Activated naive CD4-positive, alpha-beta T cell treated with anti-CD3 and anti-CD28 coated beads for 36 hours (primary cell): ENCODE measurements at regions not wholly inside any gene's neighbourhood (a gene's known extent, or its start where the extent isn't known, plus 50 kb on each side); places are given as distances from the start of the nearest gene placed in this dataset.

Experiments
- CTCF ChIA-PET: fragments of 350-600 bp; sonication (Branson Sonifier 250); formaldehyde crosslinking; loops from one replicate; lab custom pipeline; 2021; ENCODE audit warnings: antibody characterized with exemption; lab: Charles Lee
- DNase-seq: peaks from one replicate; pipeline ENCODE4 v3.0.0-alpha.2; 2020
- H3K27ac Mint-ChIP-seq: one replicate; pipeline ENCODE4 v1.8.0; 2021; ENCODE audit warnings: mild to moderate bottlenecking, mixed read lengths
- H3K27me3 Mint-ChIP-seq: one replicate; pipeline ENCODE4 v1.8.0; 2021; ENCODE audit warnings: low read depth, mixed read lengths
- H3K36me3 Mint-ChIP-seq: one replicate; pipeline ENCODE4 v1.8.0; 2021; ENCODE audit warnings: low read depth, mixed read lengths
- H3K4me1 Mint-ChIP-seq: one replicate; pipeline ENCODE4 v1.8.0; 2021; ENCODE audit warnings: low read depth, mixed read lengths
- H3K4me3 Mint-ChIP-seq: one replicate; pipeline ENCODE4 v1.8.0; 2021; ENCODE audit warnings: mild to moderate bottlenecking, moderate library complexity, mixed read lengths
- H3K9me3 Mint-ChIP-seq: one replicate; pipeline ENCODE4 v1.8.0; 2021; ENCODE audit warnings: mixed read lengths
- intact Hi-C: fragments of 100-400 bp; cut with micrococcal nuclease; formaldehyde crosslinking; loops from one replicate; pipeline ENCODE4 v1.15.1; 2023

DNA sequence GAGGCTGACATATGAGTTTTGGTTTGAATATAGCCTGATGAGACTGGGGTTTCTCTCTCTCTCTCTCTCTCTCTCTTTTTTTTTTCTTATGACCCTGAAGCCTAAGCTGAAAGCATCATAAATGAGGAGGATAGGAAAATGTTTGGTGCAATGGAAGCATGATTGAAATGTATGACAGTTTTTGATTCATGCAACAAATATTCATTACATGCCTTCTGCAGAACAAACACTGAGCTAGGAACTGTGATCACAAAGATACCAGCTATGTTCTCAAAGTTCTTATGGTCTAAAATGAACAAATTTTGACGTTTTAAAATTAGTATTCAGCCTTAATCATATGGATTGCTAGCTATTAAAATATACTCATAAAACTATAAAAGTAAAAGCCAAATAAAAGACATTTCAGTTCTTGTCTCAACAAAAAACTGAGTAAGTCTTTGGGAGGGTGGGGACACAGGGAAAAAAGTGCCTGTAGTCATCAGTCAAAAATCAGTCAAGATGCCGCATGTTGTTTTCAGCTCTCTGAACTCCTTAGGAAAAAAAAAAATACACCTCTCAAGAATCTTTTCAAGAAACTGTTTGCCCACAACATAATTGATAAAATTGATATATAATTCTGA is 57.2 kb downstream of the NKX6-1 start:
- CTCF ChIA-PET: no interaction called here
- DNase-seq: no peak
- H3K27ac Mint-ChIP-seq: no peak overlapping the region
- no peaks in the 10 kb centered on the region for H3K4me1 Mint-ChIP-seq
- H3K9me3 Mint-ChIP-seq: no peaks in the 10 kb centered on the region
- no peak overlapping the region for H3K4me3 Mint-ChIP-seq
- intact Hi-C loops: no loop called here
- H3K36me3 Mint-ChIP-seq: no peaks in the 10 kb centered on the region
- H3K27me3 Mint-ChIP-seq: peaks cover 6% of the 10 kb centered on the region

GRCh38 chr4:84439996-84440395 is 59.1 kb downstream of the NKX6-1 start:
- CTCF ChIA-PET: no interaction called here
- H3K27ac Mint-ChIP-seq: no peak overlapping the region
- H3K27me3 Mint-ChIP-seq: peaks cover 5% of the 10 kb centered on the region
- no peaks in the 10 kb centered on the region for H3K4me1 Mint-ChIP-seq
- no peak overlapping the region for H3K4me3 Mint-ChIP-seq
- H3K9me3 Mint-ChIP-seq: no peaks in the 10 kb centered on the region
- no peak for DNase-seq
- intact Hi-C loops: no loop called here
- no peaks in the 10 kb centered on the region for H3K36me3 Mint-ChIP-seq

DNA sequence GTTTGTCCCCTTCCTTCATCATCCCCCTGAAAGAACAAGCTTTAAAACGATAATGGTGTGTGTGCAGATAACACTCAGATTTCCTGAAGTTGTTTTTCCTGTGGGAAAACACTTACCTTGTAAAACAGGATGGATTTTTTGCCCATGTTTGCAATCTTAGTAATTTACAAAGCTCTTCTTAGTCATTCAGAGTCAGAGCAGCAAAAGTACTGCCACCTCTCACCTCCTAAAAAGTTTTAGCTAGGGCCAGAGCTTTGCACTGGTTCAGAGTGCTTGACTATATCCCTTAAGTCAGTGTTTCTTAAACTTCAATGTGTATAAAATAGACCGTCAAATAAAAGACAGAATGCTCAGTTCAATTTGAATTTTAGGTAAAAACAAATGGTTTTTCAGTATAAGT is 62.3 kb downstream of the NKX6-1 start:
- H3K27ac Mint-ChIP-seq: no peak overlapping the region
- intact Hi-C loops: no loop called here
- no peaks in the 10 kb centered on the region for H3K36me3 Mint-ChIP-seq
- H3K4me3 Mint-ChIP-seq: no peak overlapping the region
- H3K4me1 Mint-ChIP-seq: no peaks in the 10 kb centered on the region
- CTCF ChIA-PET: no interaction called here
- DNase-seq: no peak
- no peaks in the 10 kb centered on the region for H3K9me3 Mint-ChIP-seq
- H3K27me3 Mint-ChIP-seq: peaks cover 5% of the 10 kb centered on the region

DNA sequence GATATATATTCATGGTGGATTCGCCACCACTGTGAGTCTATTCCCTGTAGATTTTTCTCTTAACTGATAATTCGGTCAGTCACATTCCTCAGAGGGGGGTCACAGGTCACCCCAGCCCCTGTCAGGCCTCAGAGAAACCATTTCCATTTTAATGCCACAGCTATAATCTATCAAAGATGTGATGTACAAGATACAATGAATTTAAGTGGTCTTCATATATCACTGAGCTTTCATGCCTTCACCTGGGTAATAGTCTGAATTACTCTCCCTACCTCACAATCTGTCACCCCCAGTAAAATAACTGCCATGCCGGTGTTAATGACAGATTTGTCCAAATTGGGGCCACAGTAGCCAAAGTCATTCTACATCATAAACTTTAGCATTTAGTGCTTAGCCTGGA is 64.7 kb downstream of the NKX6-1 start:
- no peak overlapping the region for H3K4me3 Mint-ChIP-seq
- peaks cover 3% of the 10 kb centered on the region for H3K27me3 Mint-ChIP-seq
- no peaks in the 10 kb centered on the region for H3K36me3 Mint-ChIP-seq
- intact Hi-C loops: no loop called here
- H3K4me1 Mint-ChIP-seq: no peaks in the 10 kb centered on the region
- DNase-seq: no peak
- no peaks in the 10 kb centered on the region for H3K9me3 Mint-ChIP-seq
- no peak overlapping the region for H3K27ac Mint-ChIP-seq
- CTCF ChIA-PET: no interaction called here

DNA sequence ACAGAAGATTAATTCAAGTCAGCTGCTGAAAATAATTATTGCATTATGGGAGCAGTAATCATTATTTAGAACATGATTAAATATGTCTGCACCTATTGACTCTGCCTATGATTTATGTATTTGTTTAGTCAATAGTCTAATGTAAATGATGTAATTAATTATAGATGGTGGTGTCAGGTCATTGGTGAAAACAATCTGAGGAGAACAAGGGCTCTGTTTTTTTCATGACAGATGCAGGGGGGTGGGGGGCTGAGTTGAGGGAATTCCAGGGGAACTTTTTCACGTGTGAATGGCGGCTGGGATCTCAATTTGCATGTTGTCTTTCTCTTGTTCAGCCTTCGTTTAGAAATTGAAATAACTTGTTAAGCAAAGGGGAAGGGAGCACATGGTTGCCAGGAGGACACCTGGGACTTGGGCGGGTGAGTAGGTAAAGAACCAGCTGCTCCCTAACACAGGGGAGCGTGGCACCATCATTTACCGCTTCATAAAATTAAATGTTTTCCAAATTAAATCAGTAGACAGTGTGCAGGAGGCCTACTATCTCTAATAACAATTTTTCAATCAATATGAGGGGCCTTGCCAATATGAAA is 65.4 kb downstream of the NKX6-1 start:
- CTCF ChIA-PET: interaction anchor here (0.6 kb wide), 1 partner anchor 8 kb away, joined by 11 read pairs; no protein-coding TSS in a partner anchor
- Mint-ChIP-seq H3K36me3 (no peaks in the 10 kb centered on the region), H3K4me3 (no peak overlapping the region), H3K27me3 (peaks cover 3% of the 10 kb centered on the region), H3K4me1 (no peaks in the 10 kb centered on the region), H3K9me3 (no peaks in the 10 kb centered on the region), H3K27ac (no peak overlapping the region)
- no peak for DNase-seq
- intact Hi-C loops: no loop called here

DNA sequence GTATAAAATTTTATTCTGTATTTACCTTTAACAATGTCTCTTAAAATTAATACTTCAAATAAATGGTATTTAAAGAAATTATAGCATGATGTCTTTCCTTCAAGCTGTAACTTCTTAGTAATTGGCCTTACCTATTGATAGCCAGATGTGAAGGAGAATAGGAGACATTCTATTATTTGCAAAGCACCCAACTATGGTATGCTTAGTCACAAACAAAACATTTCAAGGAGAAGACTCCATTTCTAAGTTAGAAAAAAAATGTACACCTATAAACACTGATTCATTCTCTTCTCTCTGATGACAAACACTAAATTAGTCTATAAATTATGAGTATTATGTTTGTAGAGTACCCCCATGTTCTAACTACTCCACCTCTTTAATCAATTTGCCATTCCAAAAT is 66.4 kb downstream of the NKX6-1 start:
- DNase-seq: no peak
- H3K9me3 Mint-ChIP-seq: no peaks in the 10 kb centered on the region
- intact Hi-C loops: no loop called here
- no peaks in the 10 kb centered on the region for H3K4me1 Mint-ChIP-seq
- H3K36me3 Mint-ChIP-seq: no peaks in the 10 kb centered on the region
- H3K27ac Mint-ChIP-seq: no peak overlapping the region
- H3K4me3 Mint-ChIP-seq: no peak overlapping the region
- CTCF ChIA-PET: interaction anchor here (0.6 kb wide), 1 partner anchor 7 kb away, joined by 11 read pairs; no protein-coding TSS in a partner anchor
- H3K27me3 Mint-ChIP-seq: peaks cover 3% of the 10 kb centered on the region

DNA sequence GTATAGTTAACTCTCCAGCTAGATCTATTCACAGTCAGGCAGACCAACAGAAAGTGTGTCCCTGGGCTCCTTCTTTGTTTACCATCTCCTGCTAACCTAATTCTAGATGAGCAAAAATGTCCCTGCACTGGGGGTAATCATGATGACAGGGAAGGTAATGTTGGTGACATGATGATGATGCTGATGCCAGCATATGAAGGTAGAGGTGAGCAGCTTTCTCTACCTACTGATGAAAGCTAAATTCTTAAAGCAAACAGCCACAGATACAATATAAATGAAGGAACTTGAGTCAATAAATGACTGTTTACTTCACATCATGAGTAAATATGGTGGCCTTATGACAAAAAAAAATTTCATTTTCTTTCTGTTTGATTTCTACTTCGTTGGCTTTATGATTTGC is 78.5 kb downstream of the NKX6-1 start:
- CTCF ChIA-PET: no interaction called here
- H3K36me3 Mint-ChIP-seq: no peaks in the 10 kb centered on the region
- H3K4me1 Mint-ChIP-seq: no peaks in the 10 kb centered on the region
- DNase-seq: no peak
- peaks cover 4% of the 10 kb centered on the region for H3K27me3 Mint-ChIP-seq
- no peaks in the 10 kb centered on the region for H3K9me3 Mint-ChIP-seq
- intact Hi-C loops: no loop called here
- H3K4me3 Mint-ChIP-seq: no peak overlapping the region
- H3K27ac Mint-ChIP-seq: no peak overlapping the region

DNA sequence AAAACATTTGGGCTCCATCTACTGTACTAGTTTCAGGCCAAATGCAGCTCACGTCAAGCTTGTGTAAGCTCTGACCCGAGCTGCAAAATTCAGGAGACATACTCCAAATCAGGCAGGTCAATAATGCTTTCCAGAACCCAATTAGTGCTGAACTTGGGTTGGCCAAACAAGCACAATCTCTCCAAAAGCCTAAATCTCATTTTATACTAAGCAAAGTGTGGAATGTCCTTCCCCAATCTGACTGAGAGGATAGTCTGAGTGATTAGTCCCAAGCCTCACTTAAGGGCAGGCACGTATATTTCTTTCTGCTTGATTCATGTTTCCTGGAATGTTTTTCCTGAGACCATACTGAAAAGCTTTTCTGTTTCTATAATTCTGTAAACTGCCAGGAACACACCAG is 79.9 kb downstream of the NKX6-1 start:
- no peak for DNase-seq
- CTCF ChIA-PET: no interaction called here
- Mint-ChIP-seq H3K4me3 (no peak overlapping the region), H3K36me3 (no peaks in the 10 kb centered on the region), H3K9me3 (no peaks in the 10 kb centered on the region), H3K27me3 (peaks cover 4% of the 10 kb centered on the region), H3K4me1 (no peaks in the 10 kb centered on the region), H3K27ac (no peak overlapping the region)
- intact Hi-C loops: no loop called here

- no peaks in the 10 kb centered on the region for H3K9me3 Mint-ChIP-seq
- CTCF ChIA-PET: no interaction called here
- peaks cover 4% of the 10 kb centered on the region for H3K27me3 Mint-ChIP-seq
- no peaks in the 10 kb centered on the region for H3K36me3 Mint-ChIP-seq
- H3K4me3 Mint-ChIP-seq: no peak overlapping the region
- no peak overlapping the region for H3K27ac Mint-ChIP-seq
- intact Hi-C loops: no loop called here
- H3K4me1 Mint-ChIP-seq: no peaks in the 10 kb centered on the region
- DNase-seq: no peak
These were observed 80.9 kb downstream of the NKX6-1 start for GRCh38 chr4:84417997-84418709.

DNA sequence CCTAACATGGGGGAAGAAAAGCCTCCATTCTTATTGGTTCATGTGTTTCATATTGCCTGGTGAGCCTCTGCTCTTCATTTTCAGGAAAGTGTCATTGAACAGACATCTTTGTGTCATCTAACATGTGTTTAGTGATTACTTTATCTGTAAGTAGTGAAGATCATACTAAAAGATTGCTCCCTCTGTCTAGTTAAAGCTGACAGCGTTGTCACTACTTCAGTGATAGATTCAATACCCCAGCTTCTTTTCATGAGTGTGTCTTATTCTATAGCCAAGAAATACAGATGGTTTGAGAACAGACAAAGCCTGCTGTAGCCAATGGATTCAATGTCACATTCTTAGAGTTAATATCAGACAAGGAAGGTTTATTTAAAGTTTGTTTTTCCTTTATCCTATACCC is 85.1 kb downstream of the NKX6-1 start:
- DNase-seq: no peak
- no peaks in the 10 kb centered on the region for H3K4me1 Mint-ChIP-seq
- peaks cover 4% of the 10 kb centered on the region for H3K27me3 Mint-ChIP-seq
- CTCF ChIA-PET: no interaction called here
- no peaks in the 10 kb centered on the region for H3K36me3 Mint-ChIP-seq
- H3K9me3 Mint-ChIP-seq: no peaks in the 10 kb centered on the region
- H3K4me3 Mint-ChIP-seq: no peak overlapping the region
- no peak overlapping the region for H3K27ac Mint-ChIP-seq
- intact Hi-C loops: no loop called here

GRCh38 chr4:84413480-84413879 is 85.6 kb downstream of the NKX6-1 start:
- intact Hi-C loops: no loop called here

GRCh38 chr4:84412062-84412461 is 87.0 kb downstream of the NKX6-1 start:
- H3K27ac Mint-ChIP-seq: no peak overlapping the region
- no peaks in the 10 kb centered on the region for H3K36me3 Mint-ChIP-seq
- CTCF ChIA-PET: no interaction called here
- intact Hi-C loops: no loop called here
- no peaks in the 10 kb centered on the region for H3K4me1 Mint-ChIP-seq
- no peak for DNase-seq
- no peaks in the 10 kb centered on the region for H3K9me3 Mint-ChIP-seq
- peaks cover 4% of the 10 kb centered on the region for H3K27me3 Mint-ChIP-seq
- H3K4me3 Mint-ChIP-seq: no peak overlapping the region

More at GRCh38 chr4:84413480-84413879, 85.6 kb downstream of the NKX6-1 start:
- Mint-ChIP-seq H3K4me1 (no peaks in the 10 kb centered on the region), H3K4me3 (no peak overlapping the region), H3K36me3 (no peaks in the 10 kb centered on the region), H3K9me3 (no peaks in the 10 kb centered on the region), H3K27ac (no peak overlapping the region), H3K27me3 (peaks cover 8% of the 10 kb centered on the region)
- DNase-seq: no peak
- CTCF ChIA-PET: no interaction called here
